HG03135 (cell line): ENCODE measurements at regions not wholly inside any gene's neighbourhood (a gene's known extent, or its start where the extent isn't known, plus 50 kb on each side); places are given as distances from the start of the nearest gene placed in this dataset.

Source experiments
- ATAC-seq: cut with Tn5 transposase; IDR thresholded peaks from one replicate; pipeline ENCODE4 v1.9.1; 2021; ENCODE audit warnings: mild to moderate bottlenecking, moderate library complexity; ENCODE audit not compliant: unreplicated experiment

- no peak for ATAC-seq
These were observed 618.4 kb downstream of the SLC6A15 start for GRCh38 chr12:84294246-84294645.

GRCh38 chr12:84290168-84290567, 622.4 kb downstream of the SLC6A15 start:
- ATAC-seq, result no peak

GRCh38 chr12:84277986-84278385, 634.6 kb downstream of the SLC6A15 start:
- ATAC-seq, result no peak

- no peak for ATAC-seq
These were observed 636.4 kb downstream of the SLC6A15 start for GRCh38 chr12:84276215-84276614.

- ATAC-seq, result no peak
These were observed 640.3 kb downstream of the SLC6A15 start for GRCh38 chr12:84272324-84272723.

- no peak for ATAC-seq
These were observed 642.0 kb downstream of the SLC6A15 start for GRCh38 chr12:84270470-84271140.

- ATAC-seq, result no peak
These were observed 664.7 kb downstream of the SLC6A15 start for GRCh38 chr12:84247931-84248330.

- ATAC-seq, result no peak
These were observed 668.9 kb downstream of the SLC6A15 start for GRCh38 chr12:84243686-84244085.

- ATAC-seq, result no peak
These were observed 689.8 kb downstream of the SLC6A15 start for GRCh38 chr12:84222841-84223240.

GRCh38 chr12:84218406-84218805, 694.2 kb downstream of the SLC6A15 start:
- ATAC-seq, result no peak

GRCh38 chr12:84201976-84202375, 710.6 kb downstream of the SLC6A15 start:
- no peak for ATAC-seq

- no peak for ATAC-seq
These were observed 714.2 kb downstream of the SLC6A15 start for GRCh38 chr12:84198294-84198946.

- ATAC-seq, result no peak
These were observed 720.8 kb downstream of the SLC6A15 start for GRCh38 chr12:84191779-84192178.

GRCh38 chr12:84186433-84186832, 726.2 kb downstream of the SLC6A15 start:
- no peak for ATAC-seq

- ATAC-seq, result no peak
These were observed 729.0 kb downstream of the SLC6A15 start for GRCh38 chr12:84183576-84183975.

GRCh38 chr12:84174115-84174514, 738.5 kb downstream of the SLC6A15 start:
- no peak for ATAC-seq

- no peak for ATAC-seq
These were observed 739.7 kb downstream of the SLC6A15 start for GRCh38 chr12:84172823-84173424.

- no peak for ATAC-seq
These were observed 745.8 kb downstream of the SLC6A15 start for GRCh38 chr12:84166812-84167211.

- no peak for ATAC-seq
These were observed 746.5 kb downstream of the SLC6A15 start for GRCh38 chr12:84165998-84166571.

GRCh38 chr12:84161296-84161695, 751.3 kb downstream of the SLC6A15 start:
- ATAC-seq, result no peak

GRCh38 chr12:84159260-84159659, 753.3 kb downstream of the SLC6A15 start:
- no peak for ATAC-seq

- no peak for ATAC-seq
These were observed 755.4 kb downstream of the SLC6A15 start for GRCh38 chr12:84157170-84157569.
